Sigmoid colon (tissue), 6 donors: ENCODE measurements at regions not wholly inside any gene's neighbourhood (a gene's known extent, or its start where the extent isn't known, plus 50 kb on each side); places are given as distances from the start of the nearest gene placed in this dataset.

Experiments
- DNase-seq: peaks from one replicate; pipeline ENCODE4 v3.0.0-alpha.2; 2019
- H3K27ac ChIP-seq, 4 donors: fragments of 200-600 bp; sonication (generic); one replicate each; pipeline ENCODE4 v1.5.1; 2016 to 2019; ENCODE audit warnings: mild to moderate bottlenecking in 1 of 4
- H3K27me3 ChIP-seq, 3 donors: fragments of 200-600 bp; sonication (generic); one replicate each; pipeline ENCODE4 v1.5.1; 2019; ENCODE audit warnings: mild to moderate bottlenecking in 1 of 3
- H3K36me3 ChIP-seq, 4 donors: fragments of 200-600 bp; sonication (generic); one replicate each; pipeline ENCODE4 v1.5.1; 2016 to 2019
- H3K4me1 ChIP-seq, 4 donors: fragments of 200-600 bp; sonication (generic); one replicate each; pipeline ENCODE4 v1.5.1; 2017 to 2019
- H3K4me3 ChIP-seq, 4 donors: fragments of 200-600 bp; sonication (generic); one replicate each; pipeline ENCODE4 v1.5.1; 2017 to 2019; ENCODE audit warnings: mild to moderate bottlenecking in 2 of 4, moderate library complexity in 1 of 4
- H3K9me3 ChIP-seq, 4 donors: fragments of 200-600 bp in 3 of 4; sonication (generic) in 3 of 4; one replicate each; pipeline versions ENCODE4 v1.5.1 to v1.6.1; 2013 to 2019
- EP300 ChIP-seq, 4 donors: sonication (generic); formaldehyde crosslinking; IDR thresholded peaks; one replicate each; pipeline ENCODE4 v1.6.1; 2017; ENCODE audit warnings: antibody characterized with exemption in 4 of 4
- POLR2A ChIP-seq, 2 donors: fragments of 450-650 bp; IDR thresholded peaks; one replicate each; pipeline ENCODE4 v1.6.1; 2016; ENCODE audit warnings: antibody characterized with exemption in 2 of 2, mild to moderate bottlenecking in 2 of 2, moderate library complexity in 2 of 2
- POLR2AphosphoS5 ChIP-seq, 4 donors: sonication (generic); formaldehyde crosslinking; IDR thresholded peaks; one replicate each; pipeline ENCODE4 v1.6.1; 2017; ENCODE audit warnings: antibody characterized with exemption in 4 of 4
- WGBS, 2 donors: extraction: QIAGEN DNeasy Blood & Tissue Kit; methylation state at CpG; one replicate each; pipeline ENCODE4 v1.1.7; 2013; 5-methylcytosine and 5-hydroxymethylcytosine counted together
- intact Hi-C: fragments of 100-400 bp; cut with DNase I; formaldehyde crosslinking; loops from one replicate; pipeline ENCODE4 v1.15.1; 2023
- TF ChIP-seq, protein P1 (sequence below), 4 experiments: fragments of 450-650 bp in 3 of 4; fragments of 200-600 bp in 1 of 4; IDR thresholded peaks; one replicate each; pipeline ENCODE4 v1.5.1; 2016 to 2019; ENCODE audit warnings: antibody characterized with exemption in 4 of 4, mild to moderate bottlenecking in 3 of 4, moderate library complexity in 2 of 4
- donor health status: healthy with polysubstance abuse.
- donor health status: healthy.

DNA sequence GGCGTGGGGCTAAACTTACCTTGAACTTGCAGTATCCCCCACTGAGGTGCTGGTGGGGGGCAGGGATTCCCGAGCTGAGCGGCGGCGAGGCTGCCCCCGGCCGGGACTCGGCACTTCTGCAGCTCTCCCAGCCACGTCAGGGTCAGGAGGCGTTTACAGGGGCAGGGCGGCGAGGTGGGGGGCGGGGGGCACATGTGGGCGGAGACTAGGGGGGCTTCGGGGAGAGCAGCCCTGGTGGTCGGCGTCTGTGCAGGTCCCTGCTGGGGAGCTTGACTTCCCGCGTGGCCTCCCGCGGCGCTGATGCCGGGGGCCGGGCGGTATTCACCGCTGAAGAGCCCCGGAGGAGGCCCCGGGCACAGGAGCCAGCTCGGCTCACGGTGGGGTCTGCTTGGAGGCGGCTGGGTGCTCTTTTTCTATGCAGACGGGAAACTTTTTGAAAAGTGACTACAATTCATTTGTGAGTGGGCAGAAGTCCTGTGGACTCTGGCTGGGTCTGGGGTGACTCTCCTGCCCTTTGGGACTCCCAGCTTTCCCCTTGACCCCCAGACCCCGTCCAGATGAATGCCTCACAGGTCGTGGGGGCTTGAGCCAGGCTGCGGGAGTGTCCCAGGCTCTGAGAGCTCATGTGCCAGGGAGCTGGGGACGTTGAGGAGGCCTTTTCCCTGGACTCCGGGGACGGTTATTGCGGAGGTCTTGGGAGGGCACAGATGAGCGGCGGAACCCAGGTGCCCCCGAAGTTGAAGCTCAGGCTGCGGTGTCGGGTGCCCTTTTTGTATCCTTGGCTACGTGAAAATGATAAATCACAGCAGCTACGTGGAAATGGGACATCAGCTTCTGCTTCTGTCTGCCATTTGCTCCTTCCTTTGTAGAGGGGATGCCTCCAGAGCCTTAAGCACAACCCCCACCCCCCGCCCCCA, 75.9 kb upstream of the GATA5 start:
- DNase-seq, result no peak
- H3K27me3 ChIP-seq, result peaks cover 0 to 39% (median 6%) of the 10 kb centered on the region in 3 donors
- TF ChIP-seq POLR2A (IDR thresholded peaks at IDR 0.05), result no peak
- TF ChIP-seq POLR2AphosphoS5 (IDR thresholded peaks at IDR 0.05), result peak in 2 of 4 donors; percentile 33 to 35
- no peaks in the 10 kb centered on the region for H3K9me3 ChIP-seq
- peak overlapping the region; percentile 91 to 97 (median 94) for H3K27ac ChIP-seq
- H3K36me3 ChIP-seq, result no peaks in the 10 kb centered on the region
- WGBS, 2 donors, result 24 to 26% methylated on average over 47 of the region's 47 CpGs
- peaks cover 0 to 100% (median 90%) of the 10 kb centered on the region in 4 donors for H3K4me1 ChIP-seq
- intact Hi-C loops, result loop anchor here (10.0 kb wide), 1 partner anchor 243 kb away; the partner anchor contains the start of gene MRGBP
- H3K4me3 ChIP-seq, result peak overlapping the region; percentile 55 to 85 (median 78)

DNA sequence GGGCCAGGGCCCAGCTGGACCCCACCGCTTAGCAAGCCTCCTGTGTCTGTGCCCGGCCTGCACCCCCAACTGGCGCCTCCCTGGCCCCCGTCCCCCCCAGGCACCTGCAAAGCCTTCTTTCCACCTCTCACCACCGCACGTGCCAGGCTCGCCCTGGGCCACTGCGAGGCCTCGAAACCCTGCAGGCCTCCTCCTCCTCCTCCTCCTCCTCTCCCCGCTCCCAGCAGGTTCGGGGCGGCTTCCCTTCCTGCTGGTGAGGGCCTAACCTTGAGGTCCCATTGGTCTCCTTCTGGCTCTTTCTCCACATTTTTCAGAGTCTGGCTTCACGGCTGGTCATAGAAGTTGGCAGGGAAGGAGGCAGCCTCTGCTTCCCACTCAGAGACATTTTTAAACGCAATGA, 76.8 kb upstream of the GATA5 start:
- Histone ChIP-seq H3K4me3 (peak overlapping the region in 3 of 4 donors; percentile 76 to 85 (median 80)), H3K4me1 (peaks cover 0 to 100% (median 93%) of the 10 kb centered on the region in 4 donors), H3K27ac (peak overlapping the region; percentile 91 to 97 (median 94)), H3K27me3 (peaks cover 0 to 39% (median 6%) of the 10 kb centered on the region in 3 donors), H3K36me3 (no peaks in the 10 kb centered on the region), H3K9me3 (no peaks in the 10 kb centered on the region)
- no peak for DNase-seq
- intact Hi-C loops, result loop anchor here (10.0 kb wide), 1 partner anchor 242 kb away; the partner anchor contains the start of gene MRGBP
- WGBS, 2 donors, result 82 to 83% methylated on average over 14 of the region's 14 CpGs
- TF ChIP-seq, protein P1, sequence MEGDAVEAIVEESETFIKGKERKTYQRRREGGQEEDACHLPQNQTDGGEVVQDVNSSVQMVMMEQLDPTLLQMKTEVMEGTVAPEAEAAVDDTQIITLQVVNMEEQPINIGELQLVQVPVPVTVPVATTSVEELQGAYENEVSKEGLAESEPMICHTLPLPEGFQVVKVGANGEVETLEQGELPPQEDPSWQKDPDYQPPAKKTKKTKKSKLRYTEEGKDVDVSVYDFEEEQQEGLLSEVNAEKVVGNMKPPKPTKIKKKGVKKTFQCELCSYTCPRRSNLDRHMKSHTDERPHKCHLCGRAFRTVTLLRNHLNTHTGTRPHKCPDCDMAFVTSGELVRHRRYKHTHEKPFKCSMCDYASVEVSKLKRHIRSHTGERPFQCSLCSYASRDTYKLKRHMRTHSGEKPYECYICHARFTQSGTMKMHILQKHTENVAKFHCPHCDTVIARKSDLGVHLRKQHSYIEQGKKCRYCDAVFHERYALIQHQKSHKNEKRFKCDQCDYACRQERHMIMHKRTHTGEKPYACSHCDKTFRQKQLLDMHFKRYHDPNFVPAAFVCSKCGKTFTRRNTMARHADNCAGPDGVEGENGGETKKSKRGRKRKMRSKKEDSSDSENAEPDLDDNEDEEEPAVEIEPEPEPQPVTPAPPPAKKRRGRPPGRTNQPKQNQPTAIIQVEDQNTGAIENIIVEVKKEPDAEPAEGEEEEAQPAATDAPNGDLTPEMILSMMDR (IDR thresholded peaks at IDR 0.05), result no peak
- no peak for TF ChIP-seq POLR2AphosphoS5 (IDR thresholded peaks at IDR 0.05)
- no peak for TF ChIP-seq EP300 (IDR thresholded peaks at IDR 0.05)
- TF ChIP-seq POLR2A (IDR thresholded peaks at IDR 0.05), result no peak

DNA sequence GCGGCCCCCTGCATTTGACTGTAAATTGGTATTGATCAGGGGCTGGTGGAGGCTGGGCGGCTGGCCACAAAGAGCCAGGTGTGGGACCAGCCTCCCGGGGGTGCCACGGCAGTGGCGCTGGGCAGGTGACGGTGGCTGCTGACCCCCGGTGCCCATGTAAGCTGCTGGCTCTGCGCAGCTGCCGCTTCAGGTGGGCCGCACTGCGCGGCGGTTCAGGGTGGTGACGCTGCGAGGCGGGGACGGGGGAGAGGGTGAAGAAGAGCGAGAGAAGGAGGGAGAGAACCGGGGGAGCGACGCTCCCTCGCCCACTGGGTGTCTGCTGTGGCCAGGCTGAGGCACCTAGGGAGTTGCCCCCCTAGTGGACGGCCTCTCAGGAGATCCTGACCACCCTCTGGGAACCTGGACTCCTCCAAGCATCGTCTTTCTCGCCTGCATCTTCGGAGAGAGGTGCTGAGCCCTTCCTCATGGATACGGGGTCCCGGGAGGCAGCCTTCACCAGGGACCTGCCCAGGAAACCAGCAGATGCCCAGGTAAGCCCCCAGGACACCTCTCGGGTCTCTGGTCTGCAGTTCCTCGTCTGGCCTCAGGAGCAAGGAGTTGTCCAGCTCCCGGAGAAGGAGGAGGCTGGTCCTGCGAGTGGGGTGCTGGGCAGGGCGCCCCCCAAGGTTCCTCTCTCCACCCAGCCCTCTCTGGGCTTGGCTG, 77.5 kb upstream of the GATA5 start:
- Histone ChIP-seq H3K4me3 (peak overlapping the region in 3 of 4 donors; percentile 76 to 85 (median 80)), H3K27ac (peak overlapping the region; percentile 91 to 97 (median 94)), H3K36me3 (no peaks in the 10 kb centered on the region), H3K4me1 (peaks cover 0 to 100% (median 93%) of the 10 kb centered on the region in 4 donors), H3K9me3 (no peaks in the 10 kb centered on the region), H3K27me3 (peaks cover 0 to 39% (median 6%) of the 10 kb centered on the region in 3 donors)
- TF ChIP-seq, protein P1 (IDR thresholded peaks at IDR 0.05), result peak in 3 of 4 experiments; percentile 24 to 36 (median 25)
- TF ChIP-seq EP300 (IDR thresholded peaks at IDR 0.05) (no peak), POLR2A (IDR thresholded peaks at IDR 0.05) (no peak), POLR2AphosphoS5 (IDR thresholded peaks at IDR 0.05) (peak in 2 of 4 donors; percentile 8 to 9)
- no peak for DNase-seq
- WGBS, 2 donors, result 84 to 87% methylated on average over 33 of the region's 33 CpGs
- intact Hi-C loops, result loop anchor here (10.0 kb wide), 1 partner anchor 242 kb away; the partner anchor contains the start of gene MRGBP

DNA sequence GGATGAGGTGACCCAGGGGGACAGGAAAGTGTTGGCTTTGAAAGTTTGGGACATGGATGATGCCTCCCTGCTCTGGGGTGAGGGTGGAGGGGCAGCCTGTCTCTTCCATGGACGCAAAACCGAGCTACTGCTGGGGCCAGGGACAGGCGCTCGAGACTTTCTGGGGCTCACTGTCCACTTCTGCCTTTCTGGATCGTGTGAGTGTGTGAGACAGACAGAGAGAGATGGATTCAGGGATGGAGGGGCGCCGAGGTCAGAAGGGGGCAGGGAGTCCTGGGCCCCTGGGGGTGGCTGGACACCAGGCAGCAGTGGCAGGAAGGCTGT, 78.0 kb upstream of the GATA5 start:
- Histone ChIP-seq H3K27me3 (peaks cover 0 to 39% (median 6%) of the 10 kb centered on the region in 3 donors), H3K9me3 (no peaks in the 10 kb centered on the region), H3K27ac (peak overlapping the region; percentile 91 to 97 (median 94)), H3K36me3 (no peaks in the 10 kb centered on the region), H3K4me3 (peak overlapping the region in 3 of 4 donors; percentile 76 to 85 (median 80)), H3K4me1 (peaks cover 0 to 100% (median 93%) of the 10 kb centered on the region in 4 donors)
- intact Hi-C loops, result loop anchor here (2.0 to 10.0 kb wide), 2 partner anchors 15 to 241 kb away; partner anchors contain the start of gene MRGBP
- TF ChIP-seq POLR2AphosphoS5 (IDR thresholded peaks at IDR 0.05), result no peak
- no peak for TF ChIP-seq EP300 (IDR thresholded peaks at IDR 0.05)
- TF ChIP-seq, protein P1 (IDR thresholded peaks at IDR 0.05), result no peak
- no peak for TF ChIP-seq POLR2A (IDR thresholded peaks at IDR 0.05)
- 56 to 74% methylated on average over 7 of the region's 7 CpGs for WGBS, 2 donors
- DNase-seq, result no peak
